Lower leg skin (tissue), 4 donors: ENCODE measurements at regions not wholly inside any gene's neighbourhood (a gene's known extent, or its start where the extent isn't known, plus 50 kb on each side); places are given as distances from the start of the nearest gene placed in this dataset.

ENCODE experiments used
- DNase-seq, 2 donors: peaks; one replicate each; pipeline ENCODE4 v3.0.0-alpha.2; 2019; ENCODE audit warnings: low spot score in 2 of 2
- H3K4me3 ChIP-seq: fragments of 200-600 bp; sonication (generic); 2 replicates; pipeline ENCODE4 v1.5.1; 2017; ENCODE audit warnings: mild to moderate bottlenecking, low read depth; ENCODE audit not compliant: poor library complexity, severe bottlenecking
- CTCF ChIP-seq, 3 donors: fragments of 450-650 bp; IDR thresholded peaks; one replicate each; pipeline ENCODE4 v1.5.1; 2016; ENCODE audit warnings: antibody characterized with exemption in 3 of 3, mild to moderate bottlenecking in 3 of 3, moderate library complexity in 2 of 3
- POLR2A ChIP-seq, 2 donors: fragments of 450-650 bp; IDR thresholded peaks; one replicate each; pipeline ENCODE4 v1.6.1; 2016 to 2017; ENCODE audit warnings: antibody characterized with exemption in 2 of 2, mild to moderate bottlenecking in 1 of 2, moderate library complexity in 1 of 2
- WGBS, 2 donors: methylation state at CpG; one replicate each; pipeline ENCODE4 v1.1.5; 2018; 5-methylcytosine and 5-hydroxymethylcytosine counted together
- intact Hi-C: fragments of 100-400 bp; cut with DNase I; formaldehyde crosslinking; loops from one replicate; pipeline ENCODE4 v1.15.0; 2023; ENCODE audit warnings: low total_unique reads

GRCh38 chr21:34235514-34235913, 128.3 kb upstream of the KCNE2 start:
- TF ChIP-seq POLR2A (IDR thresholded peaks at IDR 0.05) (no peak), CTCF (IDR thresholded peaks at IDR 0.05) (no peak)
- 11 to 37% methylated on average over 1 of the region's 1 CpG for WGBS, 2 donors
- H3K4me3 ChIP-seq: no peak overlapping the region
- no peak for DNase-seq
- intact Hi-C loops: no loop called here

DNA sequence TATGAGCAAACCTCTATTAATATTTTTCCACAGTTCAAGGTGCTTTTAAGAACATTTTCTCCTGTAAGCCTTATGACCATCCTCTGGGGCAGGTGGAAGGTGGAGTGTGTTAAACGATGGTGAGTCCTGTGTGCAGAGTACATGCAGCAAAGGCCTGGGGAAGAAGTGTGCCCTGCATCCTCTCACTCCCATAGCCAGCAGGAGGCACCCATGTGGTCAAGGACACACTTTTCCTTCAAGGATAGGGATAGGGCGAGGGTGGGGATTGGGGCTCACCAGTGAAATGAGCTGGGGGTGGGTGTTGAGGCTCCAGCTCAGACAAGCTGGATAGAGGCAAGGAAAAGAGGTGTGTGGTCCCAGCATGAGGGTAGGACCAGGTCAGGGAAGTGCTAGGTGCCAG, 120.8 kb upstream of the KCNE2 start:
- intact Hi-C loops: no loop called here
- H3K4me3 ChIP-seq: no peak overlapping the region
- DNase-seq: no peak
- TF ChIP-seq POLR2A (IDR thresholded peaks at IDR 0.05) (no peak), CTCF (IDR thresholded peaks at IDR 0.05) (no peak)
- WGBS, 2 donors: 89 to 94% methylated on average over 2 of the region's 2 CpGs

- DNase-seq: no peak
- intact Hi-C loops: no loop called here
- no peak for TF ChIP-seq CTCF (IDR thresholded peaks at IDR 0.05)
- TF ChIP-seq POLR2A (IDR thresholded peaks at IDR 0.05): no peak
- no peak overlapping the region for H3K4me3 ChIP-seq
- 83 to 88% methylated on average over 1 of the region's 1 CpG for WGBS, 2 donors
Observed at GRCh38 chr21:34243562-34243961, 120.2 kb upstream of the KCNE2 start.

DNA sequence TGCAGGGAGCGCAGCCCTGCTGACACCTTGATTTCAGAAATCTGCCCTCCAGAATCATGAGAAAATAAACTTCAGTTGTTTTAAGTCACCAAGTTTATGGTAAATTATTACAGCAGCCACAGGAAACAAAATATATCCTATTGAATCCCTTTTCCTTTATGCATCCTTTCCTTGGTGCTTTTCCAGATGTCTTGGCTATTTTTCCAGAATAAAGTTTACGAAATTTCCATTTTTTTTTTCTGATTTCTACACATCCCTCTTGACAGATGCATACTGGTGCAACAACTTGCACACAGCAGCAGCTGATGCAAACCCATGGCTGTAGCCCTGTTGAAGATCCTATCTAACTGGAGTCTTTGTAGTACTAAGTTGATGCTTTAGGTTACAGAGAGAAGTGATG, 111.1 kb upstream of the KCNE2 start:
- WGBS, 2 donors: 84 to 88% methylated on average over 2 of the region's 2 CpGs
- intact Hi-C loops: no loop called here
- TF ChIP-seq POLR2A (IDR thresholded peaks at IDR 0.05) (no peak), CTCF (IDR thresholded peaks at IDR 0.05) (no peak)
- no peak overlapping the region for H3K4me3 ChIP-seq
- no peak for DNase-seq

- H3K4me3 ChIP-seq: no peak overlapping the region
- TF ChIP-seq CTCF (IDR thresholded peaks at IDR 0.05) (no peak), POLR2A (IDR thresholded peaks at IDR 0.05) (no peak)
- intact Hi-C loops: no loop called here
- DNase-seq: no peak
- 82 to 84% methylated on average over 1 of the region's 1 CpG for WGBS, 2 donors
Observed at GRCh38 chr21:34255073-34255472, 108.7 kb upstream of the KCNE2 start.

DNA sequence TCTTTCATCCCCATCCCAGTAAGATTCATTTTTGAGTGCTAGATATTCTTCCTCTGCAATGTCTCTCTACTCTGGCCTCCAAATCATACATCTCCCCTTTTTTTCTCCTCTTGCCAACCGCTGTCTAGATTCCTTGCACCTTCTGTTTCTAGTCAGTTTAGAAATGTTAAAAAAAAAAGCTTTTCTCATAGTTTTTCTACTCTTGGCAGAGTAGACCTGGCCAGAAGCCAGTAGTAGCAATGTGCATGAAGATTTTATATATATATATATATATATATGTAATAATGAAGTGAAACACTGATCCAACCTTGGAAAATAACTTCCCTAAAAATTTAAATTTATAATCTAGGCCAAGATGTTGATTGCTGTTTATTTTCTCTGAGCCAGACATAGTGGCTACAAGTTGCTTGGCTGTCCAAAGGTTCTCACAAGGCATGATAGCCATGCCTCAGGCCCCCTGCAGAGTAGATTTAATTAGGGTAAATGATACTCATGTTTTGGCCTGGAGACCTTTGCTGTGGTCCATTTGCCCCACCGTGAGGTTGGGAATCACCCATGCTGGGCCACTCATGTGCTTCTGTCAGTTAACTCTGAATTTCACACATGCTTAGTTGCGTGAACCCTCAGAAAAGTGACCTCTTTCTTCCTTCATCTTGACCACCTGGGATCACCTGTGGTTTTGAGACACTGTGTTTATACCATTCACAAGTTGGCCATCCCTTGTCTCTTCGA, 103.4 kb upstream of the KCNE2 start:
- 85 to 92% methylated on average over 4 of the region's 4 CpGs for WGBS, 2 donors
- no peak for TF ChIP-seq CTCF (IDR thresholded peaks at IDR 0.05)
- H3K4me3 ChIP-seq: no peak overlapping the region
- intact Hi-C loops: no loop called here
- DNase-seq: no peak
